ENCODE measurements at regions not wholly inside any gene's neighbourhood (a gene's known extent, or its start where the extent isn't known, plus 50 kb on each side); places are given as distances from the start of the nearest gene placed in this dataset.
A peak's percentile ranks its signal among the peaks of the same experiment; 100 is the strongest.

- no peak overlapping the region for H3K9ac ChIP-seq
- no peaks in the 10 kb centered on the region for H4K20me1 ChIP-seq
- H3K27ac ChIP-seq: no peak overlapping the region
- no peak for TF ChIP-seq Cebpa-rat (IDR thresholded peaks at IDR 0.05)
- H3K4me2 ChIP-seq: no peak overlapping the region
- H3K4me1 ChIP-seq: peaks cover 10% of the 10 kb centered on the region
- no peaks in the 10 kb centered on the region for H3K27me3 ChIP-seq
- H3K4me3 ChIP-seq: no peak overlapping the region
- no peaks in the 10 kb centered on the region for H3K36me3 ChIP-seq
- no peaks in the 10 kb centered on the region for H3K9me3 ChIP-seq
These were observed 70.8 kb upstream of the ELAC2 start for GRCh38 chr17:13088666-13089065.

DNA sequence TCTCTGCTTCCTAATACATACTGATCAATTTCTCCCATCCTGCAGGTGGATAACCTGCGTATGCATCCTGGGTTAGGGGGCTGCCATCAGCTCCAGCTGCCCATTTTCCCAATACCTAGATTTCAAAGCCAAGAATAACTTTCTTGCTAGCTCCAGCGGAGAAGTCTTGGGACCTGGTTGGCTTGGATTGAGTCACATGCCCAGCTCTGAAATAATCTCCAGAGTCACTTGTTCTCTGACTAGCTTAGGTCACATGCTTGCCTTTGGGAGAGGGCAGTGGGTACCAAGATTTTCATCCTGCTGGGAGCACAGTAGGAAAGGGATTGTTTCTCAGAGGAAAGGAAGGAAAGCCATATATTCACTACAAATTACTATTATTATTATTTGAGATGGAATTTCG lies 70.0 kb upstream of the ELAC2 start:
- no peaks in the 10 kb centered on the region for H3K27me3 ChIP-seq
- no peaks in the 10 kb centered on the region for H3K36me3 ChIP-seq
- H3K27ac ChIP-seq: no peak overlapping the region
- H4K20me1 ChIP-seq: no peaks in the 10 kb centered on the region
- no peak overlapping the region for H3K9ac ChIP-seq
- H3K4me1 ChIP-seq: peaks cover 10% of the 10 kb centered on the region
- no peak overlapping the region for H3K4me2 ChIP-seq
- TF ChIP-seq Cebpa-rat (IDR thresholded peaks at IDR 0.05): no peak
- H3K4me3 ChIP-seq: no peak overlapping the region
- H3K9me3 ChIP-seq: no peaks in the 10 kb centered on the region

GRCh38 chr17:13086142-13086769 lies 68.4 kb upstream of the ELAC2 start:
- no peaks in the 10 kb centered on the region for H3K9me3 ChIP-seq
- no peaks in the 10 kb centered on the region for H3K27me3 ChIP-seq
- no peak overlapping the region for H3K4me2 ChIP-seq
- no peak overlapping the region for H3K4me3 ChIP-seq
- no peaks in the 10 kb centered on the region for H3K36me3 ChIP-seq
- peaks cover 10% of the 10 kb centered on the region for H3K4me1 ChIP-seq
- no peaks in the 10 kb centered on the region for H4K20me1 ChIP-seq
- no peak overlapping the region for H3K9ac ChIP-seq
- H3K27ac ChIP-seq: no peak overlapping the region
- no peak for TF ChIP-seq Cebpa-rat (IDR thresholded peaks at IDR 0.05)

- no peak overlapping the region for H3K4me2 ChIP-seq
- TF ChIP-seq Cebpa-rat (IDR thresholded peaks at IDR 0.05): no peak
These were observed 67.8 kb upstream of the ELAC2 start for GRCh38 chr17:13085578-13085977.

GRCh38 chr17:13084420-13084819 lies 66.6 kb upstream of the ELAC2 start:
- Histone ChIP-seq H3K4me3 (no peak overlapping the region), H3K9me3 (no peaks in the 10 kb centered on the region), H3K36me3 (no peaks in the 10 kb centered on the region), H4K20me1 (no peaks in the 10 kb centered on the region), H3K27ac (no peak overlapping the region), H3K27me3 (no peaks in the 10 kb centered on the region), H3K4me1 (peaks cover 10% of the 10 kb centered on the region), H3K4me2 (peak overlapping the region; percentile 19; the same call in 1 of the 2 replicates), H3K9ac (no peak overlapping the region)
- TF ChIP-seq Cebpa-rat (IDR thresholded peaks at IDR 0.05): no peak

More at GRCh38 chr17:13085578-13085977, 67.8 kb upstream of the ELAC2 start:
- no peak overlapping the region for H3K4me3 ChIP-seq
- no peaks in the 10 kb centered on the region for H4K20me1 ChIP-seq
- no peak overlapping the region for H3K27ac ChIP-seq
- no peaks in the 10 kb centered on the region for H3K36me3 ChIP-seq
- H3K9me3 ChIP-seq: no peaks in the 10 kb centered on the region
- no peaks in the 10 kb centered on the region for H3K27me3 ChIP-seq
- peaks cover 10% of the 10 kb centered on the region for H3K4me1 ChIP-seq
- H3K9ac ChIP-seq: no peak overlapping the region

DNA sequence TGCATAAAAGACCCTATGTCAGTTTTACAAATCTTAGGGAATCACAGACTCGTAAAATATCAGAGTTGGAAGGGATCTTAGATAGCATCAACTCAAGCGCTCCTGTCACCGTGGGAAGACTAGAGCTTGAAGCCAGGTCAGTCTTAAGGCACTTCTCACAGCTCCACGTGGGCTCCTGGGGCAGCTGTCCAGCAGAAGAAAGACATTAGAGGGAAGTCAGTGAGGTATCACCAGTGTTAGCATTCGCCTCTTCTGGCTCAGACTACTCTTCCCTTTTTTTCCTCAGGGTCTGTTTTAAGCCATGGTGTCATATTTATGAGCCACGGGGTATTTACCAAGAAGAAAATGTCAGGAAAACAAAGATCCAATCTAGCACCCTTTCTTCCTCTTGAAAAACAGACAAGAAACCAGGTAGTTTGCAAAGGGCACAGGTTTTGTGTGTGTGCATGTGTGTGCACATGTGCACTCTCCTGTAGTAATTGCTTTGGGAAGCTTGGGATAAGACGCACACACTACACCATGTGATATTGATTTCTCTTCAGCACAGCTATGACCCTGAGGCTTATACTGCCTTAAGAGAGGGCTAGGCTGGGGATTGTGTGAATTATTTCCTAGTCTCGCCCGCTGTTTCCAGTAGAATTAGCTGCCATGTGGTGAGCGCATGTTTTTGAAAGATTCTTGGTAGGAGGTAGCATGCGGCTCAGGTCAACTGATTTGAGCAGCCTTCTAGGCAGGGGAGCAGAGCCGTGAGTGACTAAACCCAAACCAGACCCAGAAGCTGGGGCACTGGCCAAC lies 61.0 kb upstream of the ELAC2 start:
- no peak for TF ChIP-seq Cebpa-rat (IDR thresholded peaks at IDR 0.05)
- H3K27ac ChIP-seq: no peak overlapping the region
- no peak overlapping the region for H3K4me2 ChIP-seq
- no peak overlapping the region for H3K9ac ChIP-seq
- no peaks in the 10 kb centered on the region for H3K36me3 ChIP-seq
- H3K9me3 ChIP-seq: no peaks in the 10 kb centered on the region
- no peaks in the 10 kb centered on the region for H4K20me1 ChIP-seq
- H3K4me1 ChIP-seq: no peaks in the 10 kb centered on the region
- no peak overlapping the region for H3K4me3 ChIP-seq
- no peaks in the 10 kb centered on the region for H3K27me3 ChIP-seq

DNA sequence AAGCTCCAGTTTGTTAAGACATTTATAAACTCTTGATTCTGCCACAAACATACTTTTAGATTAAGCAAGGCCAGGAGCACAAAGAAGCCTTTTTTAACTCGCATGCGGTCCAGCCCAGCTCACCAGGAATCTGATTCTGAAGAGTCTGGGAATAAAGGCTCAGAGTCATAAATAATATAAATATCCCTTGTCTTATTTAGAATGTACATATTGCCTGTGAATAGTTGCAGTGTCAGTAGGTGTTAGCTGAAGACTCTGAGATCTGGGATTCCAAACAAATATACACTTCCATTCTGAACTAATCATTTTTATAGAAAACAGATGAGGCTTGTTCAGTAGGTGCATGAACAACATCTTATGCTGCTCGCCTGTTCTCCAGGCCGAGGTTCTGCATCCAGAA lies 59.1 kb upstream of the ELAC2 start:
- TF ChIP-seq Cebpa-rat (IDR thresholded peaks at IDR 0.05): no peak
- Histone ChIP-seq H3K4me1 (no peaks in the 10 kb centered on the region), H4K20me1 (no peaks in the 10 kb centered on the region), H3K27ac (no peak overlapping the region), H3K4me3 (no peak overlapping the region), H3K9me3 (no peaks in the 10 kb centered on the region), H3K4me2 (no peak overlapping the region), H3K9ac (no peak overlapping the region), H3K27me3 (no peaks in the 10 kb centered on the region), H3K36me3 (no peaks in the 10 kb centered on the region)

DNA sequence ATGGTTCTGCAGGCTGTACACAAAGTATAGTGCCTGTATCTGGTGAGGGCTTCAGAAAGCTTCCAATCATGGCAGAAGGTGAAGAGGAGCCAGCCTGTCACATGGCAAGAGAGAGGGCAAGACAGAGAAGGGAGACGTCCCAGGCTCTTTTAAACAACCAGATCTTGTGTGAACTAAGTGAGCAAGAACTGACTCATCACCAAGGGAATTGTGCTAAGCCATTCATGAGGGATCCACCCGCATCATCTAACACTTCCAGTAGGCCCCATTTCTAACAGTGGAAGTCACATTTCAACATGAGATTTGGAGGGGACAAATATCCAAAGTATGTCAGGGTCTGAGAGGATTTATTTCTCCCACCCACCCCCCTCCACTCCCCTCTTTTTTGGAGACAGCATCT lies 56.2 kb upstream of the ELAC2 start:
- Histone ChIP-seq H3K4me1 (no peaks in the 10 kb centered on the region), H3K4me3 (no peak overlapping the region), H3K4me2 (no peak overlapping the region), H3K27me3 (no peaks in the 10 kb centered on the region), H3K9me3 (no peaks in the 10 kb centered on the region), H3K9ac (no peak overlapping the region), H4K20me1 (no peaks in the 10 kb centered on the region), H3K27ac (no peak overlapping the region), H3K36me3 (no peaks in the 10 kb centered on the region)
- no peak for TF ChIP-seq Cebpa-rat (IDR thresholded peaks at IDR 0.05)

- H3K27ac ChIP-seq: no peak overlapping the region
- no peaks in the 10 kb centered on the region for H3K36me3 ChIP-seq
- H3K27me3 ChIP-seq: no peaks in the 10 kb centered on the region
- no peaks in the 10 kb centered on the region for H4K20me1 ChIP-seq
- H3K4me1 ChIP-seq: no peaks in the 10 kb centered on the region
- no peak for TF ChIP-seq Cebpa-rat (IDR thresholded peaks at IDR 0.05)
- no peak overlapping the region for H3K9ac ChIP-seq
- no peak overlapping the region for H3K4me2 ChIP-seq
- no peak overlapping the region for H3K4me3 ChIP-seq
- peaks cover 9% of the 10 kb centered on the region for H3K9me3 ChIP-seq
These were observed 55.2 kb upstream of the ELAC2 start for GRCh38 chr17:13073018-13073417.

DNA sequence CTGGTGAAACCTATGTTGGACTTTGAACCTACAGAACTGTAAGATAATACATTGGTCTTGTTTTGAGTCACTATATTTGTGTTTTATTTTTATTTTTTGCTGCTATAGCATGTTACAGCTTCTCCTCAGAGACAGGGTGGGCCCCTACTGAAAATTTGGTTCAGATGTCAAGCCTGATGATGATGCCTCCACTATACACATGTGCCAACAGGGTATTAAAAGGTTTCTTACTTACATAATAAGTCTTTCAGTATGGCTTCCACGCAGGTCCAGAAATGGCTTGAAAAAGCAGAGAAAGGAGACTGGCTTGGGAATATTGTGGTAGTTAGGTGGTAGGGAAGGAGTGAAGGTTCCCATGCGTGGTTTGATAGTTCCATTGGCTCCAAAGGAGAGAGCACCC lies 52.9 kb upstream of the ELAC2 start:
- no peak for TF ChIP-seq Cebpa-rat (IDR thresholded peaks at IDR 0.05)
- Histone ChIP-seq H3K27me3 (no peaks in the 10 kb centered on the region), H3K36me3 (no peaks in the 10 kb centered on the region)

More for the DNA sequence above, 52.9 kb upstream of the ELAC2 start:
- no peak overlapping the region for H3K9ac ChIP-seq
- H3K4me2 ChIP-seq: no peak overlapping the region
- no peak overlapping the region for H3K4me3 ChIP-seq
- no peak overlapping the region for H3K27ac ChIP-seq
- H3K9me3 ChIP-seq: peaks cover 23% of the 10 kb centered on the region
- H4K20me1 ChIP-seq: no peaks in the 10 kb centered on the region
- H3K4me1 ChIP-seq: no peaks in the 10 kb centered on the region

Measured in BLaER1 (cell line).